HEK293 (cell line): ENCODE measurements at regions not wholly inside any gene's neighbourhood (a gene's known extent, or its start where the extent isn't known, plus 50 kb on each side); places are given as distances from the start of the nearest gene placed in this dataset.

ENCODE experiments used
- CTCF ChIP-seq: fragments of 450-650 bp; formaldehyde crosslinking; IDR thresholded peaks from 2 replicates; pipeline ENCODE4 v1.5.1; 2016; ENCODE audit warnings: missing biosample characterization, missing genetic modification characterization
- PBX3 ChIP-seq: sonication (generic); formaldehyde crosslinking; IDR thresholded peaks from 2 replicates; pipeline ENCODE4 v1.8.1; 2022; ENCODE audit warnings: mild to moderate bottlenecking, moderate library complexity, missing genetic modification reagents
- ZBTB17 ChIP-seq: fragments of 450-650 bp; formaldehyde crosslinking; IDR thresholded peaks from 2 replicates; pipeline ENCODE4 v1.5.1; 2016; ENCODE audit warnings: missing biosample characterization, missing genetic modification characterization
- ZNF140 ChIP-seq: fragments of 450-650 bp; formaldehyde crosslinking; IDR thresholded peaks from 2 replicates; pipeline ENCODE4 v1.5.1; 2016; ENCODE audit warnings: missing biosample characterization, missing genetic modification characterization
- ZNF169 ChIP-seq: fragments of 450-650 bp; formaldehyde crosslinking; IDR thresholded peaks from 2 replicates; pipeline ENCODE4 v1.5.1; 2016; ENCODE audit warnings: missing biosample characterization, missing genetic modification characterization
- ZNF174 ChIP-seq: fragments of 450-650 bp; formaldehyde crosslinking; IDR thresholded peaks from 2 replicates; pipeline ENCODE4 v1.5.0; 2017; ENCODE audit warnings: missing biosample characterization, mild to moderate bottlenecking, missing genetic modification characterization
- ZNF24 ChIP-seq: fragments of 450-650 bp; formaldehyde crosslinking; IDR thresholded peaks from 2 replicates; pipeline ENCODE4 v1.5.1; 2016; ENCODE audit warnings: missing biosample characterization, missing genetic modification characterization
- ZNF292 ChIP-seq: fragments of 450-650 bp; formaldehyde crosslinking; IDR thresholded peaks from 2 replicates; pipeline ENCODE4 v1.5.1; 2016; ENCODE audit warnings: low read depth, missing biosample characterization, missing genetic modification characterization, borderline replicate concordance
- ZNF658 ChIP-seq: fragments of 450-650 bp; formaldehyde crosslinking; IDR thresholded peaks from 2 replicates; pipeline ENCODE4; 2016; ENCODE audit warnings: missing biosample characterization, missing genetic modification characterization
- ZSCAN18 ChIP-seq: fragments of 450-650 bp; formaldehyde crosslinking; IDR thresholded peaks from 2 replicates; pipeline ENCODE4 v1.5.1; 2016; ENCODE audit warnings: missing biosample characterization, missing genetic modification characterization

- TF ChIP-seq CTCF (tag by site-specific recombination), result no peak
- TF ChIP-seq ZNF658 (tag by site-specific recombination), result no peak
- no peak for TF ChIP-seq ZNF292
- no peak for TF ChIP-seq PBX3 (CRISPR knock-in tag)
- TF ChIP-seq ZNF174 (tag by site-specific recombination), result no peak
- TF ChIP-seq ZNF169 (tag by site-specific recombination), result no peak
- TF ChIP-seq ZNF140 (tag by site-specific recombination), result no peak
- TF ChIP-seq ZSCAN18 (tag by site-specific recombination), result no peak
- no peak for TF ChIP-seq ZBTB17 (tag by site-specific recombination)
- TF ChIP-seq ZNF24 (tag by site-specific recombination), result no peak
Measured at GRCh38 chr3:84601303-84601702, 357.5 kb upstream of the CADM2 start.
